Suppressor macrophage (primary cell): ENCODE measurements at regions not wholly inside any gene's neighbourhood (a gene's known extent, or its start where the extent isn't known, plus 50 kb on each side); places are given as distances from the start of the nearest gene placed in this dataset.

ENCODE experiments used
- DNase-seq, 4 experiments: peaks; one replicate each; pipeline ENCODE4 v3.0.0-alpha.2; 2020 to 2022

- DNase-seq, result no peak
Measured at GRCh38 chr2:118496870-118497611, 350.4 kb downstream of the EN1 start.

- no peak for DNase-seq
Measured at GRCh38 chr2:118496467-118496866, 351.0 kb downstream of the EN1 start.

- DNase-seq, result no peak
Measured at GRCh38 chr2:118495290-118495689, 352.2 kb downstream of the EN1 start.

GRCh38 chr2:118493213-118493612 is 354.2 kb downstream of the EN1 start:
- DNase-seq, result no peak

GRCh38 chr2:118492335-118492734 is 355.1 kb downstream of the EN1 start:
- peak in 2 of 4 experiments; percentile 14 to 38 for DNase-seq

- no peak for DNase-seq
Measured at GRCh38 chr2:118490330-118490729, 357.1 kb downstream of the EN1 start.

- DNase-seq, result no peak
Measured at GRCh38 chr2:118489712-118490299, 357.6 kb downstream of the EN1 start.

GRCh38 chr2:118481299-118481698 is 366.1 kb downstream of the EN1 start:
- no peak for DNase-seq

GRCh38 chr2:118479020-118479419 is 368.4 kb downstream of the EN1 start:
- no peak for DNase-seq

- DNase-seq, result no peak
Measured at GRCh38 chr2:118477111-118477862, 370.2 kb downstream of the EN1 start.

GRCh38 chr2:118475622-118476205 is 371.7 kb downstream of the EN1 start:
- DNase-seq, result no peak

GRCh38 chr2:118474541-118474920 is 372.9 kb downstream of the EN1 start:
- no peak for DNase-seq

GRCh38 chr2:118473846-118474540 is 373.5 kb downstream of the EN1 start:
- DNase-seq, result no peak

- DNase-seq, result no peak
Measured at GRCh38 chr2:118473241-118473640, 374.2 kb downstream of the EN1 start.

- DNase-seq, result no peak
Measured at GRCh38 chr2:118470297-118470696, 377.2 kb downstream of the EN1 start.

GRCh38 chr2:118469103-118469502 is 378.3 kb downstream of the EN1 start:
- no peak for DNase-seq

GRCh38 chr2:118464546-118465265 is 376.4 kb downstream of the INSIG2 start:
- DNase-seq, result no peak

- DNase-seq, result no peak
Measured at GRCh38 chr2:118464046-118464445, 375.8 kb downstream of the INSIG2 start.

GRCh38 chr2:118460425-118460824 is 372.2 kb downstream of the INSIG2 start:
- DNase-seq, result no peak

- DNase-seq, result no peak
Measured at GRCh38 chr2:118459426-118459825, 371.2 kb downstream of the INSIG2 start.

GRCh38 chr2:118457951-118458350 is 369.7 kb downstream of the INSIG2 start:
- DNase-seq, result no peak

- no peak for DNase-seq
Measured at GRCh38 chr2:118449401-118449800, 361.1 kb downstream of the INSIG2 start.
